ENCODE measurements at regions not wholly inside any gene's neighbourhood (a gene's known extent, or its start where the extent isn't known, plus 50 kb on each side); places are given as distances from the start of the nearest gene placed in this dataset.

DNA sequence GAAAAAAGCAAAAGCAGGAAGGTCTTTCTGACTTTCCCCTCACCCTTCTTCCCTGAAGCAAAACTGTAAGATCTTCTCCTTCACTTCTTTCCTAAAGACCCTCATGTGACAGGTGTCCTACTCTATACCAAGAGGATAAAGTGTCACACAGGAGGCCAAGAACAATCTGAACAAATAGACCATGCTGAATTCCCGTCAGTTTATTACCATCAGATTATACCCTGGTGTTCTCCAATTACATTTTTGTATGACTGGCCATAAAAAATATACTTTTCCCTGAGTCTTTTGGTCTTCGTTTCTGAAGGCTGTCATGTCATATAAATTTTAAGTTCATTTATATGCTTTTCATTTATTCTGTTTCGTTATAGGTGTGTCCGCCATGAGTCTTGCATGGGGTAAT, 371.4 kb upstream of the CNTN4 start:
- TF ChIP-seq, protein P1, sequence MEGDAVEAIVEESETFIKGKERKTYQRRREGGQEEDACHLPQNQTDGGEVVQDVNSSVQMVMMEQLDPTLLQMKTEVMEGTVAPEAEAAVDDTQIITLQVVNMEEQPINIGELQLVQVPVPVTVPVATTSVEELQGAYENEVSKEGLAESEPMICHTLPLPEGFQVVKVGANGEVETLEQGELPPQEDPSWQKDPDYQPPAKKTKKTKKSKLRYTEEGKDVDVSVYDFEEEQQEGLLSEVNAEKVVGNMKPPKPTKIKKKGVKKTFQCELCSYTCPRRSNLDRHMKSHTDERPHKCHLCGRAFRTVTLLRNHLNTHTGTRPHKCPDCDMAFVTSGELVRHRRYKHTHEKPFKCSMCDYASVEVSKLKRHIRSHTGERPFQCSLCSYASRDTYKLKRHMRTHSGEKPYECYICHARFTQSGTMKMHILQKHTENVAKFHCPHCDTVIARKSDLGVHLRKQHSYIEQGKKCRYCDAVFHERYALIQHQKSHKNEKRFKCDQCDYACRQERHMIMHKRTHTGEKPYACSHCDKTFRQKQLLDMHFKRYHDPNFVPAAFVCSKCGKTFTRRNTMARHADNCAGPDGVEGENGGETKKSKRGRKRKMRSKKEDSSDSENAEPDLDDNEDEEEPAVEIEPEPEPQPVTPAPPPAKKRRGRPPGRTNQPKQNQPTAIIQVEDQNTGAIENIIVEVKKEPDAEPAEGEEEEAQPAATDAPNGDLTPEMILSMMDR (IDR thresholded peaks at IDR 0.05; ENCODE audit: low read depth, low read length), result no peak
- TF ChIP-seq POLR2A (IDR thresholded peaks at IDR 0.05; ENCODE audit: extremely low read depth, insufficient read length), result no peak
